DND-41 (cell line): ENCODE measurements at regions not wholly inside any gene's neighbourhood (a gene's known extent, or its start where the extent isn't known, plus 50 kb on each side); places are given as distances from the start of the nearest gene placed in this dataset.

ENCODE experiments used
- ATAC-seq: fragments of 200-7000 bp; cut with Tn5 transposase; 3 replicates; pipeline ENCODE4 v1.9.1; 2021; ENCODE audit warnings: low read depth; ENCODE audit not compliant: insufficient read depth
- DNase-seq: peaks from one replicate; pipeline ENCODE4 v3.0.0-alpha.2; 2020
- H2AFZ ChIP-seq: 2 replicates; pipeline ENCODE4 v1.6.0; 2012; ENCODE audit warnings: low read depth, low read length
- H3K27ac ChIP-seq: 2 replicates; pipeline ENCODE4 v1.5.1; 2012; ENCODE audit warnings: low read length, inconsistent platforms
- H3K27me3 ChIP-seq: fragments of 200-600 bp; sonication (generic); 2 replicates; pipeline ENCODE4 v1.6.0; 2012; ENCODE audit warnings: low read length, mild to moderate bottlenecking, inconsistent platforms; ENCODE audit not compliant: insufficient read depth, poor library complexity
- H3K36me3 ChIP-seq: 2 replicates; pipeline ENCODE4 v1.5.1; 2012; ENCODE audit warnings: low read length, inconsistent platforms; ENCODE audit not compliant: insufficient read depth
- H3K4me1 ChIP-seq: 2 replicates; pipeline ENCODE4 v1.5.1; 2012; ENCODE audit warnings: mild to moderate bottlenecking, low read length; ENCODE audit not compliant: insufficient read depth
- H3K4me2 ChIP-seq: 2 replicates; pipeline ENCODE4 v1.6.0; 2012; ENCODE audit warnings: mild to moderate bottlenecking, moderate library complexity, low read length, inconsistent platforms; ENCODE audit not compliant: insufficient read depth
- H3K4me3 ChIP-seq, 2 experiments: fragments of 200-600 bp in 1 of 2; shearing (Covaris generic) in 1 of 2; 2 replicates each; pipeline ENCODE4 v1.5.1; 2012 to 2016; ENCODE audit warnings: inconsistent platforms in 2 of 2, low read length in 2 of 2, mild to moderate bottlenecking in 2 of 2, low read depth in 1 of 2, moderate library complexity in 1 of 2
- H3K79me2 ChIP-seq: 2 replicates; pipeline ENCODE4 v1.6.0; 2012; ENCODE audit warnings: low read length, inconsistent platforms; ENCODE audit not compliant: insufficient read depth
- H3K9ac ChIP-seq: 2 replicates; pipeline ENCODE4 v1.6.0; 2012; ENCODE audit warnings: low read depth, mild to moderate bottlenecking, inconsistent platforms, low read length, moderate library complexity
- H3K9me3 ChIP-seq: 2 replicates; pipeline ENCODE4 v1.5.1; 2012; ENCODE audit warnings: low read length, moderate library complexity, mild to moderate bottlenecking, inconsistent platforms; ENCODE audit not compliant: insufficient read depth, severe bottlenecking
- H4K20me1 ChIP-seq: 2 replicates; pipeline ENCODE4 v1.6.0; 2012; ENCODE audit warnings: low read length; ENCODE audit not compliant: insufficient read depth
- EZH2 ChIP-seq: IDR thresholded peaks from 3 replicates; pipeline ENCODE4 v1.6.1; 2012; ENCODE audit warnings: borderline replicate concordance, low read depth, mild to moderate bottlenecking, moderate library complexity, low read length, inconsistent platforms; ENCODE audit not compliant: severe bottlenecking
- TF ChIP-seq, protein P1 (sequence below): IDR thresholded peaks from 2 replicates; pipeline ENCODE4 v1.5.1; 2012; ENCODE audit warnings: borderline replicate concordance, low read length, moderate library complexity, mild to moderate bottlenecking; ENCODE audit not compliant: poor library complexity, severe bottlenecking; ENCODE audit errors: extremely low read depth

DNA sequence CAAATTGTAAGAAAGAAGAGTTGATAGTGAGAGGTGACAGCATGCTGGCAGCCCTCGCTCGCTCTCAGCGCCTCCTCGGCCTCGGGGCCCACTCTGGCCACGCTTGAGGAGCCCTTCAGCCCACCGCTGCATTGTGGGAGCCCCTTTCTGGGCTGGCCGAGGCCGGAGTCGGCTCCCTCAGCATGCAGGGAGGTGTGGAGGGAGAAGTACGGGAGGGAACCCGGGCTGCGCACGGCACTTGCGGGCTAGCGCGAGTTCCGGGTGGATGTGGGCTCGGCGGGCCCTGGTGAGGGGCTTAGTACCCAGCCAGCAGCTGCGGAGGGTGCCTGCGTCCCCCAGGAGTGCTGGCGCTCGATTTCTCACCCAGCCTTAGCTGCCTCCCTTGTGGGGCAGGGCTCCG lies 539.7 kb upstream of the CCDC179 start:
- H3K4me2 ChIP-seq = no peak overlapping the region
- TF ChIP-seq EZH2 = no peak
- H3K79me2 ChIP-seq = no peaks in the 10 kb centered on the region
- no peak for ATAC-seq
- H3K9me3 ChIP-seq = peaks cover 10% of the 10 kb centered on the region
- no peaks in the 10 kb centered on the region for H3K4me1 ChIP-seq
- H3K4me3 ChIP-seq = no peak overlapping the region
- no peaks in the 10 kb centered on the region for H3K36me3 ChIP-seq
- H3K27me3 ChIP-seq = no peaks in the 10 kb centered on the region
- no peak overlapping the region for H2AFZ ChIP-seq
- H4K20me1 ChIP-seq = no peaks in the 10 kb centered on the region
- no peak overlapping the region for H3K9ac ChIP-seq
- H3K27ac ChIP-seq = no peak overlapping the region
- no peak for DNase-seq

DNA sequence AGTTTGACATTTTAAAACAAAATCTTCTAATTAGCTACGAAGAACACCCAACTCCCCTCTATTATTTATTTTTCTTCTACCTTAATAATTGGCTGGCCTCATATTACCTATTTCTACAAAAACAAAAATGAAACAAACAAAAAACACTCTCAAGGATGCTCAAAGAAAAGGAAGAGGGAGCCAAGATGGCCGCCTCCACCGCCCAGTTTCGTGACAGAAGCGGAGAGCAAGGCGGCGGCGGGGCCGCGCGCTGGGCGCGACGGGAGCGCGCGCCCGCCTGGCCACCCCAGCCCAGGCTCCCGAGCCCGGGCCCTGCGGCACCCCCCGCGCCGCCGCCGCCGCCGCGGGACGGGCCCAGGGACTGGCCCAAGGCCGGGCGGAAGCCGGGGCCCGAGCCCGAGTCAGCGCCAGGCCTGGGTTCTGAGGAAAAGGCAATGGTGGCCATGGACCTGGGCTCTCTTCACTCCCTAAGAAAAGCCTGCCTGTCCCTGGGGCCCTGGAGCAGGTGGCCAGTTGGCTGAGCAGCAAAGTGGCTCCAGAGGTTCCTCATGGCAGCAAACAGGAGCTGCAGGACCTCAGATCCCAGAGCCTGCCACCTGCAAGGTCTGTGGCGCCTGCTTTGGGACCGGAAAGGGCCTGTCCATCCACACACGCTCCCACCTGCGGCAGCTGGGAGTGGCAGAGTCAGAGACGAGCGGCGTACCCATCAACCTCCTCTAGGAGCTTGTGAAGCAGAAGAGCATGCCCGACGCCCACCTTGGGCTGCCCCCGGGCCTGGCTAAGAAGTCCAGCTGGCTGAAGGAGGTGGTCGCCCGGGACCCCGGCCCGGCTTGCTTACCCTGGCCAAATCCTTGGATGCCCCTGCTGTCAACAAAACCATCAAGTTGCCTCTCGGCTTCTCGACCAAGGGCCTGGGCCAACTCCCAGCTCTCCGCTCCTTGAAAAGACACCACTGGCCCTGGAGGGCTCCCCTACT lies 543.2 kb upstream of the CCDC179 start:
- TF ChIP-seq, protein P1, sequence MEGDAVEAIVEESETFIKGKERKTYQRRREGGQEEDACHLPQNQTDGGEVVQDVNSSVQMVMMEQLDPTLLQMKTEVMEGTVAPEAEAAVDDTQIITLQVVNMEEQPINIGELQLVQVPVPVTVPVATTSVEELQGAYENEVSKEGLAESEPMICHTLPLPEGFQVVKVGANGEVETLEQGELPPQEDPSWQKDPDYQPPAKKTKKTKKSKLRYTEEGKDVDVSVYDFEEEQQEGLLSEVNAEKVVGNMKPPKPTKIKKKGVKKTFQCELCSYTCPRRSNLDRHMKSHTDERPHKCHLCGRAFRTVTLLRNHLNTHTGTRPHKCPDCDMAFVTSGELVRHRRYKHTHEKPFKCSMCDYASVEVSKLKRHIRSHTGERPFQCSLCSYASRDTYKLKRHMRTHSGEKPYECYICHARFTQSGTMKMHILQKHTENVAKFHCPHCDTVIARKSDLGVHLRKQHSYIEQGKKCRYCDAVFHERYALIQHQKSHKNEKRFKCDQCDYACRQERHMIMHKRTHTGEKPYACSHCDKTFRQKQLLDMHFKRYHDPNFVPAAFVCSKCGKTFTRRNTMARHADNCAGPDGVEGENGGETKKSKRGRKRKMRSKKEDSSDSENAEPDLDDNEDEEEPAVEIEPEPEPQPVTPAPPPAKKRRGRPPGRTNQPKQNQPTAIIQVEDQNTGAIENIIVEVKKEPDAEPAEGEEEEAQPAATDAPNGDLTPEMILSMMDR = no peak
- no peak for TF ChIP-seq EZH2
- no peaks in the 10 kb centered on the region for H3K27me3 ChIP-seq
- H3K27ac ChIP-seq = no peak overlapping the region
- H3K9ac ChIP-seq = no peak overlapping the region
- no peaks in the 10 kb centered on the region for H3K79me2 ChIP-seq
- DNase-seq = no peak
- no peak overlapping the region for H3K4me2 ChIP-seq
- no peaks in the 10 kb centered on the region for H3K36me3 ChIP-seq
- peaks cover 18% of the 10 kb centered on the region for H3K9me3 ChIP-seq
- H4K20me1 ChIP-seq = no peaks in the 10 kb centered on the region
- H3K4me3 ChIP-seq = no peak overlapping the region
- H3K4me1 ChIP-seq = no peaks in the 10 kb centered on the region
- H2AFZ ChIP-seq = no peak overlapping the region
- ATAC-seq = no peak

DNA sequence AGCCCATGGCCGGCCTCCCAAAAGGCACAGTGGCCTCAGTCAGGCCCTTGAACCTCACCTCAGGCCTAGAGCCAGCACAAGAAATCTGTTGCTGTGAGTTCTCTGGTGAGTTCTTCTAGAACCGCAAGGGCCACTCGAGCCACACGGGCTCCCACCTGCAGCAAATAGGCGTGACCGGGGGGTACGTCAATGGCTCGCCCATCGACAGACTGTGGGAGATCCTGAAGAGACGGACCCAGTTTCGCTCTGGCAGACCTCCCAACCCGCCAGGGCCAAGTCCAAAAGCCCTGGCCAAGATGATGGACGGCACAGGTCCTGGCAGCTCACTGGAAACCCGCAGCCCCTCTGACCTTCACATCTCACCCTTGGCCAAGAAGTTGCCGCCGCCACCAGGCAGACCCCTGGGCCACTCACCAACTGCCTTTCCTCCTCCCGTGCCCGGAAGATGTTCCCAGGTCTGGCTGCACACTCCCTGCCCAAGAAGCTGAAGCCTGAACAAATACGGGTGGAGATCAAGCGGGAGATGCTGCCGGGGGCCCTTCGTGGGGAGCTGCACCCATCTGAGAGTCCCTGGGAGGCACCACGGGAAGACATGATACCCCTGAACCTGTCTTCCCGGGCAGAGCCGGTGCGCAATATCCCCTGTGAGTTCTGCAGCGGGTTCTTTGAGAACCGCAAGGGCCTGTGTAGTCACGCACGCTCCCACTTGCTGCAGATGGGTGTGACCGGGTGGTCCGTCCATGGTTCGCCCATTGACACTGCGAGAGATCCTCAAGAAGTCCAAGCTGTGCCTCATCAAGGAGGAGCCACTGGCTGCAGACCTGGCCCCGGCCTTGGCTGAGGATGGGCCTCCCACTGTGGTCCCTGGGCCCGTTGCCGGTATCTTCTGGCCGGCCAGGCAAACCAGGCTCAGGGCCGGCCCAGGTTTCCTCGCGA lies 544.2 kb upstream of the CCDC179 start:
- Histone ChIP-seq H3K36me3 (no peaks in the 10 kb centered on the region), H3K79me2 (no peaks in the 10 kb centered on the region), H3K9ac (no peak overlapping the region), H4K20me1 (no peaks in the 10 kb centered on the region), H2AFZ (no peak overlapping the region), H3K4me3 (no peak overlapping the region), H3K9me3 (peaks cover 18% of the 10 kb centered on the region), H3K4me1 (no peaks in the 10 kb centered on the region), H3K27me3 (no peaks in the 10 kb centered on the region), H3K27ac (no peak overlapping the region), H3K4me2 (no peak overlapping the region)
- DNase-seq = no peak
- TF ChIP-seq EZH2 = no peak
- TF ChIP-seq, protein P1 = no peak
- ATAC-seq = no peak
